ENCODE measurements at regions not wholly inside any gene's neighbourhood (a gene's known extent, or its start where the extent isn't known, plus 50 kb on each side); places are given as distances from the start of the nearest gene placed in this dataset.

DNA sequence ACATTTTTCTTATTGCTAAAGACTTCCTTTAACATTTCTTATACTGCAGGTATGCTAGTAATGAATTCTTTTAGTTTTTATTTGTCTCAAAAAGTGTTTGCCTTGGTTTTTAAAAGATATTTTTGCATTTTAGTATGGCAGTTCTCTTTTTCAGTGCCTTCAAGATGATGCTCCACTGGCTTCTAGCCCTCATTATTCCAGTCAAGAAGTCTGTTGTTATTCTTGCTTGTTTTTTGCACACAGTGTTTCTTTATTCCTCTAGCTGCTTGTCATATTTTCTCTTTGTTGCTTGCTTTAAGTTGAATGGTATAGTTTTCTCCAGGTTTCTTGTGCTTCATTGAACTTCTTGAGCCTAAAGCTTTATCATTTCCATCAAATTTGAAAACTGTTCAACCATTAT lies 158.0 kb upstream of the SPHKAP start:
- DNase-seq (ENCODE audit: low spot score): no peak

DNA sequence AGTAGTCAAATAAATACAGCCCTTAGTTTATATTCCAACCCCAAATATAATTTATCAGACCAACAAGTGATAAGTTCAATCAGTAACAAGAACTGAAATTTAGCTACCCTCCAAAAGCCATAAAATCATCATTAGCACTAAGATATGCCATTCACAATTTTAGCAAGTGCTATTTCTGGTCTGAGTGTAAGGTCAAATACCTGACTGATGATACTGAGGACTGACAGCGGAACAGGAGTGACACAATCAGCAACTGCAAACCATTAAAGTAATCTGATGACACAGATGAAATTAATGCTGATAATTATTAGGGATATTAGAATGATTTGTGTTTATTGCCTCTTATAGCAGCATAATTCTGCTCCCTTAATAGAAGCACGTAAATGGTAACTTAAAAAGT lies 152.7 kb upstream of the SPHKAP start:
- no peak for DNase-seq (ENCODE audit: low spot score)

DNA sequence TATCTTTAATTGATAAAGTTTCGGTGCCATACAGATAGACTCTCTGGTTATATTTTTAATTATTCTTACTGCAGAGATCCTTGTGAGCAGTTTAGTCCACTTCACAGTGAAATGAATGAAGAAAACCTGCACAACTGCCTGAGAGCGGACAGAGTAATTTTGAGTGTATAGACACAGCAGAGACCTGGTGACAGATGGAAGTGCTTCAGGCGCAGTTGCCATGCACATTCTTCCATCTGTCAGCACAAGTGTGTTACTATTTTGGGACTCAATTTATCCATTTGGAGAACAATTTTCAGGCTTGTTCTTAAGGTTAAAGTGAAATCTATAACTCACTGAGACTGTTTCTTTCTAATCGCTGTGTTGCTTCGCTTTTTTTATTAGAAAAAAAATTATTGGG lies 147.8 kb upstream of the SPHKAP start:
- DNase-seq (ENCODE audit: low spot score): no peak

DNA sequence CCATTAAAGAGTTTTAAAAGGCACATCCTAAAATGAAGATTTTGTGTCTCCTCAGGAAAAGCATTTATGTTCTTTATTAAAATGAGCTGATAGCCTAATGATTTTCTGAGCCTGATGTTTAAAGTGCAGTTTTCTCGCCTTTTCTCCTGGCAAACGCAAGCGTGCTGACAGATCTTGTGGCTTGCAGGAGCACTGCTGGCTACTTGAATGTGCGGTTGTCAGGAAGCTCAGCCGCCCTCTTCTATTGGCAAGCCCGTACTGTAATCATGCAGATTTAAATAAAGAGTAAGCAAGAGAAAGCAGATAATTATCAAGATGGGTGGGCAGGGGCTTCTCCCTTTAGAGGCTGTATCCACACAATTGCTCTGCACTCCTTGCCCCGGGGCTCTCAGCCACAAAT lies 139.5 kb upstream of the SPHKAP start:
- no peak for DNase-seq (ENCODE audit: low spot score)

DNA sequence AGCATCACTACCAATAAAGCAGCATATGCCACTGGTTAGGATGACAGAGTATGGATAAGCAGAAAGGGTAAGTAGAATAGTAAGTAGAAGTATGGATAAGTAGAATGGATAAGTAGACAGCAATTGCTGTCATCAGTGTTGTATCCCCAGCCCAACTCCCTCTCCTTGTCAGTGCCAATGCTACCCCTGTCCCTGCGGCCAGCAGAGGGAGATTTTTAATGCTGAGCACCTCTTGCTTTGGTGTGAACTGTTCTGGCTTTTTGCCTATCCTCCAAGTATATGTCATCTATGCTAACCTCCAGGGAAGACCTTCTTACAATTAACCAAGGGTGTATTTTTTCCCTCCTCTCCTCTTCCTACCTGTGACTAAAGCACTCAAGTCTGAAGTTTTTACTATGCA lies 136.7 kb upstream of the SPHKAP start:
- DNase-seq (ENCODE audit: low spot score): peak; percentile 17

DNA sequence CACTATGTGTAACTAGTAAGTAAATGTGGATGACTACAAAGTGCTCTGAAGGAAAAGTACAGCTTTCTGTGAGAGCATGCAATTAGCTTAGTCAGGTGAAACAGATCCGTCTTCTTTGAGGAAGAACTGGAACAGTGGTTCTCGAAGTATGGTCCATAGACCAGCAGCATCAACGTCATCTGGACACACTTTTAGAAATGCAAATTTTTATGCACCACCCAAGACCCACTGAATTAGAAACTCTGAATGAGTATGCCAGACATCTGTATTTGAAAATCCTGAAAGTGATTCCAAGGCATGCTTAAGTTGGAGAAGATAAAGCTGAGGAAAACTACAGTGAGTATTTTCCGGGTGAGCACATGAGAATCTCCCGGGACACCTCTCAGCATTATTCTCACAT lies 130.7 kb upstream of the SPHKAP start:
- DNase-seq (ENCODE audit: low spot score): no peak

DNA sequence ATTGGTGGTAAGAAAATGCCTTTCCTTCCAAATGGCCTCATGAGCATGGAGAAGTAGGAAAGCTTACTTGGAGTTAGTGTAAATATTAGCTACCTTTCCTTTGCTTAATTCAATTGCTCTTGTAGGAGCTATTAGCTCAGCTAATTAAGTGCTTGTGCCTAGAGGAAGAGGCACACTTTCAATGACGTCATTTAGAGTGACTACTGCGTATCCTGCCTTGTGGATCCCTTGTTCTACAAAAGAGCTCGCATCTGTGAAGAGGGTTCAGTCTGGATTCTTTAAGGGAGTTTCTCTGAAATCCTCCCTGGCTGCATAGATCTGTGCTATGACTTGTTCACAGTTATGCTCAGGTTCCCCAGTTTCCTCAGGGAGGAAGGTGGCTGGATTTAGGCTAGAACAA lies 122.5 kb upstream of the SPHKAP start:
- no peak for DNase-seq (ENCODE audit: low spot score)

DNA sequence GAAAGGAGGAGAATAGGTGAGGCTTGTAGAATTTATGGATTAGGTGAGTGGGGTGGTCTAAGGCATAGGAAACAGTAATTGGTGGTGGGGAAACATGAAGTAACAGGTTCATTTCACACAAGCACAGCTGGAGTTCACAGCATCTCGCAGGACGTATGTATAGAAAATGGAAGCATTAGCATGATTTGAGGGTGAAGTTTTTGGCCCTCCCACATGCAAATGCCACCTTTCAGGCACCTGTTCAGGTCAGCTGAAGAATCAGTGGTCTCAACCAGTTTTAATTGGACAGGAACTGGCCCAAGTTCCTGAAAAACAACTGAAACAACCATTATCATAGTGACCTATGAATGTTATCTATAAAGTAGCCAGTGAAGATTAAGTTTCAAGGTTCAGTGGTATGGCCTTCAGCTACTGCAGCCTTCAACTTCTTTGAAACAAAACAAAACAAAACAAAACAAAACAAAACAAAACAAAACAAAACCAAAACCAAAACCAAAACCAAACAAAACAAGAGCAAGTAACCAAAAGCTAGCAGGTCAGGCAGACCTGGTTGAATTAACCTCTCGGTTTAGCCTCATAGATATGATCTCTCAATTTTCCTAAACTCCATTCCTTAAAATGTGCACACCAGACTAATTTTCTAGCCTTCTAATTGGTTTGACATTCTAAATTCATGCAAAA lies 102.1 kb upstream of the SPHKAP start:
- no peak for DNase-seq (ENCODE audit: low spot score)

DNA sequence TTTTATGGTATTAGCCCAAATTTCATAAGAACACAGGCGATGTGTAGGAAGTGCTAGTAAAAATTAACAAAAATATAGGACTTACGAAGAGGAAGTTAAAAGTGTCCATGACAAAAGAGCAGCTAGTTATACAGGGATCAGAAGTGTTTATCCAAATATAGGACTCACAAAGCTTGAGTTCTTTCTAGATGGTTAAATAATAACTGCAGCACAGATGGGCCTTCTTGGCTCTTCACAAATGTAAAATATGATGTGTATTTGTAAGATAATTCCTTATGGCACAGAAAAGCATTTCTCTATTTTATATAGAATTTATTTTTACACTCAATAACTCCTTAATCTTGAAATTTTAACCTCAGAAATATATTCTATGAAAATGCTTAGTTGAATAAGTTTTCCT lies 100.9 kb upstream of the SPHKAP start:
- no peak for DNase-seq (ENCODE audit: low spot score)

DNA sequence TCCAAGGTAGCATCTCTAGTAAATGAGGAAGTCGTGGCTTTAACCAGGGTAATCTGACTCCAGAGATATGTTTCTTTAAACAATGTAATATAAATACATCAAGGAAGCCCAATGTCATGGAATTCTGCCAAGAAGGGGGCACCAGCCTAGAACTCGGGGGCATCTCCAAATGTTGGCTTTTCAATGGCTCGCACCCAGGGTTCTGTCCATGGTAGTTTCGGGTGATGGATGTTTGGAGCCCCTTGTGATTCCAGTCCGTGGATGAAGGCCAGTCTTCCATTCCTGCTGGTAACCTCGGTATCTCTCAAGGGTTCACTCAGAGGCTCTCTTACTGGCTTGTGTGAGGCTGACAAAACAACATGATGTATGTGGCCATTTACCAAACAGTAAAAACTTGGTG lies 91.7 kb upstream of the SPHKAP start:
- no peak for DNase-seq (ENCODE audit: low spot score)

DNA sequence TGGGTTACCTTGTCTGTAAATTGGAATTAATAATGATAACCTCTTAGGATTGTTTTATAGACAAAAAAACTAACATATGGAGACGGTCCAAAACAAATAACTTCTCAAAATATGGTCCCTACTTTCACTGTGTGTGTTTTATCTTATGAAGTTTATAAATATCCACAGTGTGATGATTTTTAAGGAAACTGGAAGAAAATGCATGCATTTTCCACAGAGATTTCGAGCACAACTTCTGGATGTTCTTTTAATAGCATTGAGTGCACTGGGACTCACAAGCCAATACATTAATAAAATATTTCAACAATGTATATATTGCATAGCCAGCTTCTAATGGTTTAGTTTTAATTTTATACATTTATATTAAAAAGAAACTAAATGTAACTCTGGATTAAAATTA lies 87.9 kb upstream of the SPHKAP start:
- no peak for DNase-seq (ENCODE audit: low spot score)

DNA sequence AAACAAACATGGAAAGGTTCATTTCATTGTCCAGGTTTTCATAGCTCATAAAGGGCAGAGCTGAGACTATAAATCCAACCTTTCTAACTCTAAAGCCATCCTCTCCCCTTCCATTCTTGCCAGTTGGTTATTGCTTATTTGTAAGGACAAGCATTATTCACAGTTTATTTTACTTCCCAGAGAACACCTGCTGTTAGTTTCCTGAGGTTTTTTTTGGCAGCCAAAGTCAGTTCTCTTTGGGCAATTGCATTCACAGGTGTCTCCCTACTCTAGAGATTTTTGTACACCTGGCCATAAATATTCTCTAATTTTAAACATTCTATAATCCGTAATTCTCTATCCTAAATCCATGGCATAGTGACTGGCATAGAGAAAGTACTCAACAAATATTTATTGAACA lies 87.3 kb upstream of the SPHKAP start:
- no peak for DNase-seq (ENCODE audit: low spot score)

DNA sequence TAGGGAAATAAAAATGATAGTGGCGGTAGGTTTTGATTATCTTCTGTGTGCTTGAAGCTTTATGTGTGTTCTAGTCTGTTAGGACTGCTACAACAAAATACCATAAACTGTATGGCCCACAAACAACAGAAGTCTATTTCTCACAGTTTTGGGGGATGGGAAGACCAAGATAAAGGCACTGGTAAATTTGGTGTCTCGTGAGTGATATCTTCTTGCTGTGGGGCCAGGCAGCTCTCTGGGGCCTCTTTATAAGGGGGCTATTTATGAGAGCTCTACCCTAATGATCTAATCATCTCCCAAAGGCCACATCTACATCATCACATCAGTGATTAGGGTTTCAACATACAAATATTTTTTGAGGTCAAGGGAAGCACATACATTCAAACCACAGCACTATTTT lies 86.8 kb upstream of the SPHKAP start:
- DNase-seq (ENCODE audit: low spot score): no peak

DNA sequence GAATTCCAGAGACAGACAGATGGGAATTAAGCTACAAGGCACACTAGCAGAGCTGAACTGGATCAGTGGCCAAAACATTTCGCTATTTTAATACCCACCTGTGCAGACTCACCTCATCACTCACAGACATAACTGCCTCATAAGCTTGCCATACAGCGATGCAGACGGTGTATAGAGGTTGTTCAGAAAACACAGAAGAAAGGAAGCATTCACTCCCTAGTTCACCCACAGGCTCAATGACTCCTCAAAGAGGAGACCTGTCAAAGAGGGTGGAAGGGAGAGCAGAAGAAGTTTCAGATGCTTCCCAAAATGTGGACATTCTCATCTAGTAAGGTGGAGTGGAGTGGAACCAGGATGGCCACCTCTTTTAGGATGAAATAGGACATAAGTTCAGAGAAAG lies 81.7 kb upstream of the SPHKAP start:
- no peak for DNase-seq (ENCODE audit: low spot score)

DNA sequence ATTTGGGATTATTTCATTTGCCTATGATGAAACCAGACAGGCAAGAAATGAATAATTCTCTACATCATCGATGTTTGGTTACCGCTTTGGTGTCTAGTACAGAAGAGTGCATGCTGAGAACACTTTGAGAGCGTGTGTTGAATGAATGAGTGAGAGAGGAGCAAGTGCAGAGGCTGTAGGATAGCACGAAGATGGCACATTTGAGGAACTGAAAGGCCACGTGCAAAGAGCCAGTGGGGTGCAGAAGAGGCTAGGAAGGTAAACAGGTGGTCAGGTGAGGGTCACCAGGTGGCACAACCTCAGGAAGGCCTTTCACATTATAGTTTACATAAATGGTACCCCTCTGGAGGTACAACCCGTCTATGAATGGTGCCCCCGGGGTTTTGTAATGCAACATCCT lies 80.1 kb upstream of the SPHKAP start:
- DNase-seq (ENCODE audit: low spot score): no peak

DNA sequence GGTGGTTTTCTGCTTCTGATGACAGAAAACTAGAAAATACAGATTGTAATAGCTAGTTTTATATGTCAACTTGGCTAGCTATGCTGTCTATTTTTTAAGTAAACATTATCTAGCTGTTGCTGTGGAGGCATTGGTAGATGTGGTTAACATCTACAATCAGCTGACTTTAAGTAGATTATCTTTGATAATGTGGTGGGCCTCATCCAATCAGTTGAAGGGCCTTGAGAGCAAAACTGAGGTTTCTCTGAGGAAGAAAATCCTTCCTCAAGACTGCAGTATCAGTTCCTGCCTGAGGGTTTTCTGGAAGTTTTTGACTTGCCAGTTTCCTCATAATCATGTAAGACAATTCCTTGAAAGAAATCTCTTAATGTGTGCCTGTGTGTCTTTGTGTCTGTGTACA lies 75.9 kb upstream of the SPHKAP start:
- no peak for DNase-seq (ENCODE audit: low spot score)

DNA sequence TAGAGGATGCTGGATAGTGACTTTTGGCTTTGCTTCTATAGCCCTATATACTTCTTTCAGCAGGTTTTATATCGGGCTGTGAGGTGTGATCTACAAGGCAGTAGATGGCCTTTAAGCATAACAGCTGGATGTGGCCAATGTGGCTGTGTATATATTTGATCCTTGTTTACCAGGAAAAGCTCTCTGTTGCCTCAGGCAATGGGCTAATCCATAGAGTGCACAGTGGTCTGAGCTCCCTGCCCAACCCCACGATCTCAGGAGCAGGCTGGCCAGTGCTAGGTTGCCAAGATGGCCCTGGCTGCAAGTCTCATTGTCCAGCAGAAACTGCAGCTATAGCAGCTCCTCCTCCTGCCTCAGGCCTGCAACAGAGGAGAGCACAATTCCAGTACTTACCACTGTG lies 72.3 kb upstream of the SPHKAP start:
- DNase-seq (ENCODE audit: low spot score): no peak

DNA sequence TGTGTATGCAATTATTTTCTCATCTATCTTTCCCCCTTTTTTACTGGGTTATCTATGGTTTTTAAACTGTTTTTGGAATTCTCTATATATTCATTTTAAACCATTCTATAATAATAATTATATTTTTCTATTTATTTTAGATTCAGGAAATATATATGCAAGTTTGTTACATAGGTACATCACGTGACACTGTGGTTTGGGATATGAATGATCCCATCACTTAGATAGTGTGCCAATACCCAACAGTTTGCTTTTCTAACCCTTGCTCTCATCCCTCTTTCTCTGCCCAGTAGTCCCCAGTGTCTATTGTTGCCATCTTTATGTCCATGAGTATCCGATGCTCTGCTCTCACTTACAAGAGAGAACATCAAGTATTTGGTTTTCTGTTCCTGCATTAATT lies 65.8 kb upstream of the SPHKAP start:
- no peak for DNase-seq (ENCODE audit: low spot score)

DNA sequence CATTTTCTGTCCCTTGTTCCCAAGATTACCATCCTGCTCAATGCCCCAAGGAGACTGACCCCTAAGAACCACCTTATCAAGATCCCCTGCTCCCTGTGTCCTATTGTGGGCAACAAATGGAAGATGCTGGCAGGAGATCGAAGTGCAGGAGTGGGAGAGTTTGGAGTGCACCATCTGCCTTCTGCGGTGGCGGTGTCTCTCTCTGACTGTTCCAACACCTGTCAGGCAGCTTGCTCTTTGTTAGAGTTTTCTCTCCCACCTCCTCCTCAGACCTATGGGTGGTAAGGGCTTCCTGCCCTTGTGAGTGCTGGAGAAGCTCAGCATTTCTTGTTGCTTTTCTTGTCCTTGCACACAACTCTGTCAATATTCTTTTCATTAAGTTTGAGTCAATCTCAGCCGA lies 64.1 kb upstream of the SPHKAP start:
- no peak for DNase-seq (ENCODE audit: low spot score)

DNA sequence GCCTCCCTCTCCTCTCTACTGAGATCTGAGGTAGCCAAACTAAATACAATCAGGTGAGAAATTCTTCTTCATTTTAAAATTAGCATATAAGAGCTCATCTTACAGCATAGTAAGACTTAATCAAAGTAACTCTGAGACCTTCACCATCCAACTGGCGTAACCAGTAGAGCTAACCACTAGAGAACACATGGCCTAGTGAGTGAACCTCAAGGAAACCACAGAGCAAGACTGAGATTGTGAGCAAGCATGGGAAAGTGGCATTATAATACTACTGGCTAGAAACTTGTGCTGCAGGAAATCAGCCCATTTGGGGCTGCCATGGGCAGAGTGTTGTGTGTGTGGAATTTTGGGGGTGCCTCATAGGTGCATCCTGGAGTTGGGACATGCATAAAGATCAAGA lies 61.1 kb upstream of the SPHKAP start:
- no peak for DNase-seq (ENCODE audit: low spot score)

DNA sequence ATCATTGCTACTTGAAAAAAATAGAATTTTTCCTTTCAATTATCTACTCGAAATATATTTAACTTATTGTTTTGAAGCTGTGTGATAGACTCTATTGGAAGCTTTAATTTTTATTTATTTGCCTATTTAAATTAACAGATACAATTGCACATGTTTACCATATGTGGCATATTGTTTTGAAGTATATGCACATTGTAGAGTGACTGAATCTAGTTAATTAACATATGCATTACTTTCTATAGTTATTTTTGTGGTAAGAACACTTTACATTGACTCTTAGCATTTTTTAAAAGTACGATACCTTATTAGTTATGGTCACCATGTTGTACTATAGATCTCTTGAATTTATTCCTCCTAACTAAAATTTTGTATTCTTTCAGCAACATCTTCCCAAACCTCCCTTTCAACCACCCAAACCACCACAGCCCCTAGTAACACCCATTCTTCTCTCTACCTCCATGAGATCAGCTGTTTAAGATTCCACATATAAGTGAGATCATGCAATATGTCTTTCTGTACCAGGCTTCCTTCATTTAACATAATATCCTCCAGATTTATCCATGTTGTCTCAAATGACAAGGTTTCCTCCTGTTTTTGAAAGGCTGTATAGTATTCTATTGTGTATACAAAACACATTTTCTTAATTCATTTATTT lies 58.5 kb upstream of the SPHKAP start:
- DNase-seq (ENCODE audit: low spot score): no peak

DNA sequence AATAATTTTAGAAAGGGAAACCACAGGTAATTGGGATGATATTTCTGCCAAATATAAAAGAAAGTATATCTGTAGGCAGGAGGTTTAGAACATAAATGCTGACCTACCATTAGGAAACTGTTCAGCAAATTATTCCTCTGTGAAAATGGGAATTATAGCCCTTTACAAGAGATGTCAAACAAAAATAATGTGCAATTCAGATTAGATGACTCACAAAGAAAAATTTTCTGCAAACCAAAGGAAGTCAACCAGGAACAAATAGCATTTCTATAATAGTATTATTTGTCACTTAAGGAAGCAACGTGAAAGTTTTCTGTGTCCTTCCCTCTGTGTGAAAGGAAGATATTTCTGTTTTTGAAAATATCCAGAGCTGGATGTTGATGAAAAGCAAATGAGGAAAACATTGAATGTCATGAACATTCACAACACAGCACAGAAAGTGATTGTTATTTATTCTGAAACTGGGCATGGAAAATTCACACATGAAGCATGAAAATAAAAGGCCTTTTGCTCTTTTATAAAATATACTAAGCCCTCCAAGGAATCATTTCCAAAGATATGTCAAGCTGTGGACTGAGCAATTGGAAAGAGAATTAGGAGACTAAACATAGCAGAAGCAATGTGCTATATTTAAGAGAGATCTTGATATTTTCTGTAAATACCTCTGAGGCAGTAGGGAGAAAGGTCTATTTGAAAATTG lies 57.9 kb upstream of the SPHKAP start:
- DNase-seq (ENCODE audit: low spot score): no peak
